ENCODE measurements at regions not wholly inside any gene's neighbourhood (a gene's known extent, or its start where the extent isn't known, plus 50 kb on each side); places are given as distances from the start of the nearest gene placed in this dataset.

GRCh38 chr20:11772226-11772730, 145.4 kb upstream of the BTBD3 start:
- DNase-seq = no peak

GRCh38 chr20:11776687-11777086, 141.0 kb upstream of the BTBD3 start:
- no peak for DNase-seq

DNA sequence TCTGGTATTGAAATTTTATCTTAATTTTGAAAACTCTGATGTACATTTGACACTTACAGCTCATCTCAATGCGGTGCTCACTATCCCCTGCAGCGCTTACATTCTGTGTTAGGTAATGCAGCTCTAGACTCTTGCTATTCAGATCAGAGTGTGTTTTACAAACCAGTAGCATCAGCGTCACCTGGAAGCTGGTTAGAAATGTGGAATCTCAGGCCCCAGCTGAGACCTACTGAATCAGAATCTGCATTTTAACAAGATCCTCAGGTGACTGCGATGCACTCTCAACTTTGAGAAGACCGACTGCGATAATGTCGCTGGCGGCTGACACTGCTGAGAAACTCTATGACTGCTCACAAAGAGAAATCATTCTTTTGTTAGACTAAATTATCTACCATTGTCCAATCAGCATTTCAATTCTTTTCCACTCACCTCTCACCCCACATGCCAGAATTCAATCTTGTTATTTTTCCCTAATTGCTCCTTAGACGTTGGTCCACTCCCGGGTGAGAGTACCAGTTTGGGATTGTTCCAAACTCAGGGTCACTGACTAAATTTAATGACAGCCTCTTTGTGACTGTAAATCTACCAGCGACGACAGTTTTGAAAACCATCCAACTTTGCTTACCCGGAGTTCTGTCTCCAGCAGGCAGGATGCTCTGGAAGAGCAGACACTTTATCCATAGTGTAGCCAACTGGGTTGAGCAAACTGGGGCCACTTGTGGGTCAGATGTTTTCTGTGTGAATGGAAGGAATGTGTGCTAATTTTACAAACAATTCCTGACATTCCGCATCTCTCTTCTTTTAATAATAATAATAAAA, 140.1 kb upstream of the BTBD3 start:
- no peak for DNase-seq

DNA sequence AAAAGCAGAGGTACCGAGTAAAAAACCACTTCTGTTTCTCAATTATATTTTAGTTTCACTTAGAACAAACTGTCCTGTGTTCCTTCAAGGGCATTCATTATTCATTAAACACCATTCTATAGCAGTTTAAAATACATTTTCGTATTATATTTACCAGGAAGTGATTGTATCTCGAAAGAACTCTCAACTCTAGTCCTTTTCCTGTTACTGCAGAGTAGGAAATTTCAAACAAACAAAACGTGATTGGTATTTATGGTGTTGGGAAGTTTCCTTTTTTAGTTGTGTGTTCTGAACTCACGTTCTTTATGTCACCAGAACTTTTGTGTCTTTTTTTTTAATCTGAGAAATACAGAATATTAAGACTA, 139.5 kb upstream of the BTBD3 start:
- DNase-seq = no peak

GRCh38 chr20:11780765-11781369, 136.8 kb upstream of the BTBD3 start:
- no peak for DNase-seq

DNA sequence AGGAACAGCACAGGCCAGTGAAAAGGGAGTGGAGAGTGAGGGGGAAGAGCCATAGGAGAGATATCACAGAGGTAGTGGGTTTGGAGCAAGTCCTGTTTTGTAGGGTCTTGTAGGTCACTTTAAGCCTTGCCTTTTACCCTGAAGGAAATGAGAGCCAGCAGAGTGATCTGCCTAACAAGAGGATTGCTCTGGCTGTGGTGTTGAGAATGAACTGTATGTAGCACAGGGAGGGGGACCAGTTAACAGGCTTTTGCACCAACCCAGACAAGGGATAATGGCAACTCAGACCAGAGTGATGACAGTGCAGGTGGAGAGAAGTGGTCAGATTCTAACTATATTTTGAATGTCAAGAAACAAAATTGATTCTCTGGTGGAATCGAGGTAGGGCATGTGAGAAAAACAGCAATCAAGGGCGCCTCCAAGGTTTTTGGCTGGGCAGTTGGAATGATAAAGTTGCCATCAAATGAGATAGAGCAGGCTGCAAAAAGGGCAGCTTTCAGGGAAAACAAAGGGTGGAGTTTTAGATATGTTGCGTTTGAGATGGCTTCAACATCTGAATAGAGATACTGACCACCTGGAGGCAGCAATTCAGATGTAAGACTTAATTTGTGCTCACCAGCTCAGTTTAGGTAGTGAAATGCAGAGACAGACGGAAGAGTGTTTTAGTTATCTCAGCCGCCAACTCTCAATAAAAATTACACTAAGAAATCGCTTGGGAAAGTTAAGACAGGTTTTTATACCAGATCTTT, 134.4 kb upstream of the BTBD3 start:
- no peak for DNase-seq

- no peak for DNase-seq
These were observed 131.7 kb upstream of the BTBD3 start for GRCh38 chr20:11785885-11786507.

- DNase-seq = no peak
These were observed 127.6 kb upstream of the BTBD3 start for GRCh38 chr20:11790046-11790445.

GRCh38 chr20:11791316-11791715, 126.4 kb upstream of the BTBD3 start:
- DNase-seq = no peak

GRCh38 chr20:11791835-11792567, 125.7 kb upstream of the BTBD3 start:
- DNase-seq = no peak

GRCh38 chr20:11792568-11792953, 125.1 kb upstream of the BTBD3 start:
- no peak for DNase-seq

GRCh38 chr20:11794525-11794924, 123.2 kb upstream of the BTBD3 start:
- DNase-seq = no peak

- no peak for DNase-seq
These were observed 122.5 kb upstream of the BTBD3 start for GRCh38 chr20:11795071-11795615.

- DNase-seq = no peak
These were observed 121.7 kb upstream of the BTBD3 start for GRCh38 chr20:11796026-11796425.

DNA sequence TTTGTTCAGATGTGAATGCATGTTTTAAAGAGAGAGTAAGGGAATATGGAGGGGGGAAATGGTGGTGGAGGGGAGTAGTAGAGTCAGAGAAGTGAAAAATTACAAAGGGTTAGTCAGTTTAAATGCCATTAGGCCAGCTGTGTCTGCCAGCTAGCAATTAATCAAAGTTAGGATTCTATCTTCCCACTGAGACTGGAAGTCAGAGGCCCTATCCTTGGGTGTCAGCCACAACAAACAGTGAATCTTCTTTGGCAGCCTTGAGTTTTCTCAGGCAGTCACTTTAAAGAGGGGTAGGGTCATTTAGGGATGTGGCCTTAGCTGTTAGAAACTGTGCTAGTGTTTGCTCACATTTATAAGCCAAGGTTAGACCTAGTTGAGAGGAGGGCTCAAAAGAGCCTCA, 120.5 kb upstream of the BTBD3 start:
- DNase-seq = no peak

- DNase-seq = no peak
These were observed 118.4 kb upstream of the BTBD3 start for GRCh38 chr20:11799281-11799684.

DNA sequence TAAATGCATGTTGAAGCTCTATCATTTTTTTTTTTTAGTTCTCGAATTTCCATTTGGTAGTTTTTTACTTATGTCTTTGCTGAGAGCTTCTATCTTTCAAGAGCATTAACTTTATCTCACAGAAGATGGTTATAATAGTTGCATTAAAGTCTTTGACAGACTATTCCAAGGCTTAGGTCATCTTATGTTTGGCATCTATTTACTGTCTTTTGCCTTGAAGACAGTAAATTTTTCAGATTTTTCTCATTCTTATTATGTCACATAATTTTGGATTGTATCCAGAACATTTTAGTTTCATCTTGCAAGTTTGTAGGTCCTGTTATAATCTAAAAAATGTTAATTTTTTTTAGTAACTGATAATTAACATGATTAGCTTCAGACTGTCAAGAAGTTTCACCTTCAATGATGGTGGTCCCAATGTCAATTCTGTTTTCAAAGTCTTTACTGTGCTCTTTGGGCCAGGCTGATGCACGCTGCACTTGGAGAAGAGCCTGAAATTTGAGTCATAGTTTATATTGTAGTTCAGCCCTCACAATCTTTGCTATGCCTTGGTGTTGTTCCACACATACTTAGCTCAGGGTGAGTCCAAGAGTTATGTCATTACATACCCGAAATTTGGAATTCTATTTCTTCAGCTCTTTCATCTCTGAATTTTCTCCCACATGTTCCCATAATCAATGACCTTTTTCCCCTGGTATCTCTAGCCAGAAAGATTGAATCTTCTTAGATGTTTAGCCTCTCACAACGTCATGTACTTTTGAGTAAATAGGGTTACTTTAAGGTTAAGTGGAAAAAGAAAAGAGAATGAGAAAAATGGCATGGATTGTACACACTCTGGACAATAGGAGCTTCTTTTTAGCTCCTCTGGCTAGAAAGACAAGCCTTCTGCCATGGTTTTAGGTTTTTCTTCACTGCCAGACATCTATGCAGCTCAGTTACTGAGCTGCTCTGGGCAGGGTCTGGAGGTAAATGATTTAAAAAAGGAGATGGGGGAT, 110.3 kb upstream of the BTBD3 start:
- no peak for DNase-seq

DNA sequence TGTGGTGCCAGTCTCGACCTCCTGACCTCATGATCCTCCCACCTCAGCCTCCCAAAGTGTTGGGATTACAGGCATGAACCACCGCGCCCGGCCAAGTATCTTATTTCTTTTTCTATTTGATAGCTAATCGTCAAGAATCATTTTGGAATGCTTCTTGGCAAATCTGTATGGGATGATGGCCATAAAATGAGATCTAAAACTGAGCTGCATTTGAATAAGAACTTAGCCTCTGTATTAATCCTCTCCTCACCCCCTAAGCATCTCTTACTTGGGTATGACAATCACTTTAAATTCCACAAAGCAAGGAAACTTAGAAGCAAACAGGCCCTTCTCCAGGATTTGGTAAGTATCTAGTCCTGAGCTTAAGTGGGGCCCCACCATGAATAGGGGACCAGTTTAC, 108.9 kb upstream of the BTBD3 start:
- DNase-seq = no peak

DNA sequence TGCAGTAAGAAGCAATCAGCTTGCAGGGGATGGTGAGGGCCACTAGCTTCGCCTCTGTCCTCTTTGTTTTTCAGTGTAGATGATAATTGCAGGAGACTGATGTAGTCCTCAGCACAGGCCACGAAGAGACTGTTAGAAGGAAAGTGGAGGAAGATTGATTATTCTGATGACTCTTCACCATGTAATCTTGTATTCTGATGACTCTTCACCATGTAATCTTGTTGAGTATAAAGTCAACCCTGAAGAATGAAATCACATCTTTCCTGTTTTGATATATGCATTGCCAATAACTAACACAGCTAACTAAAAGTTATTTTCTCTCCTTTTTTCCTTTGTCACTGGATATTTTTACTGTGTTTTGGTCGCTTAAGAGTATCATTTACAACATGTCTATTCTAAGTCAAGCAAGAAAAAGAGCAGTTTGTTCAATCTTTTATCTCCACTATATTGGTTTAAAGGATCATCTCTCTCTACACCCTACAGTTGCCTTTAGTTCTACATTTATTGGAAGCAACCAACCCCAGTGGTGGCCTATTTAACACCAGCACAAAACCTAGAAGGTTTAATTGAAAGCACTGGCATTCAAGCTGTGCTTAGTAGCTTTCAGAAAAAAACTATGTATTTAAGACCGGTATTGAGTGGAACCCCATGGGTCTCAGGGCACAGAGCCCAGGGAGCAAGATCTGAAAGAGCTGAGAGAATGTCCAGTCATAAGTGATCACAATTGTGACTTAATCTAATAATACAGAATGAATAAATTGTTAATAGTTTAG, 107.2 kb upstream of the BTBD3 start:
- DNase-seq = no peak
